ENCODE measurements at regions not wholly inside any gene's neighbourhood (a gene's known extent, or its start where the extent isn't known, plus 50 kb on each side); places are given as distances from the start of the nearest gene placed in this dataset.

DNA sequence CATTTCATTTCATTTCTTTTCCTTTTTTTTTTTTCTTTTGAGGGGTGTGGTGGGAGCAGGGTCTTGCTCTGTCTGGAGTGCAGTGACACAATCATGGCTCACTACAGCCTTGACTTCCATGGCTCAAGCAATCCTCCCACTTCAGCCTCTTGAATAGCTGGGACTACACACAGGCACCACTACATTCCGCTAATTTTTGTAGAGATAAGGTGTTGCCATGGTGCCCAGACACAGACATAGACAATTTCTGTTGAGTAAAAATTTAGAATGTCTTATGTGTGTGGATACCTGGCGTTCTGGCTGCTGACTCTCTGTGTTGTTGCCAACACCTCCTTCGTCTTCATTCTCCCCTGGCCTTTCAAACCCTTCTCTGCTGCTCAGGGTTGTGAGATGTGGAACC lies 54.0 kb upstream of the PRSS58 start:
- DNase-seq: no peak

DNA sequence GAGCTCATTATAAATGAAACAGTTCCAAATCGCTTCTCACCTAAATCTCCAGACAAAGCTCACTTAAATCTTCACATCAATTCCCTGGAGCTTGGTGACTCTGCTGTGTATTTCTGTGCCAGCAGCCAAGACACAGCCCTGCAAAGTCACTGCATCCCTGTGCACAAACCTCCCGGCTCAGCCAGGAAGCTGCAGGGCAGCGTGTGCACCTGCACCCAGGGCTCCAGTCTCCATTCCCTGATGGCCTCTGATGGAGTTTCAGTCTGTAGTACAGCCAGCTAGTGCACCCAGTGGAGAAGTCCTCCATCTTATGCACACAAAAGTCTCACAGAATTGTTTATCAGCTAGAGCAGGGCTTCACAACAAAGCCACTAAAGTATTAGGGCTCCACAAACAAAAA lies 51.1 kb upstream of the PRSS58 start:
- DNase-seq: no peak

DNA sequence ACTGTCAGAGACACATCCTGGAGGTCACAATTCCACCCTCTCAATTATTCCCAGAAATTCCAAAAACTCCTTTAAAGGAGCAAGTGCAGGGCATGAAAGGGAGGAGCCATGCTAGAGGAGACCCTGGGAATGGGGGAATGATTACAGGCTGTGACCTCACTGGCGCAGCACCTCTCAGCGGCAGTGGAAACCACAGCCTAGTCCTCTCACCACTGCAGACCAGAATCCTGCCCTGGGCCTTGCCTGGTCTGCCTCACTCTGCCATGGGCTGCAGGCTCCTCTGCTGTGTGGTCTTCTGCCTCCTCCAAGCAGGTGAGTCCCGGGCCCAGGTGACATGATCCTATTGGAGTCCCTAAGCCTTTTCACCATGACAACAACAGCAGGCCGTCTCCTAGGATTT lies 50.5 kb upstream of the PRSS58 start:
- DNase-seq: no peak
